ENCODE measurements at regions not wholly inside any gene's neighbourhood (a gene's known extent, or its start where the extent isn't known, plus 50 kb on each side); places are given as distances from the start of the nearest gene placed in this dataset.

- TF ChIP-seq CTCF (conservative IDR thresholded peaks at IDR 0.05; ENCODE audit: low read depth in 2 of 2) (no peak), EZH2phosphoT487 (IDR thresholded peaks at IDR 0.05; ENCODE audit: unreplicated experiment) (no peak), POLR2AphosphoS5 (IDR thresholded peaks at IDR 0.05; ENCODE audit: low read depth) (no peak), CREB1 (CRISPR knock-in tag; IDR thresholded peaks at IDR 0.05; ENCODE audit: low read depth) (no peak)
These were observed 83.1 kb upstream of the USP47 start for GRCh38 chr11:11758603-11759196.
